IMR-90 (cell line): ENCODE measurements at regions not wholly inside any gene's neighbourhood (a gene's known extent, or its start where the extent isn't known, plus 50 kb on each side); places are given as distances from the start of the nearest gene placed in this dataset.

ENCODE experiments used
- ATAC-seq: fragments of 200-7000 bp; cut with Tn5 transposase; 2 replicates; pipeline ENCODE4 v1.9.1; 2020; ENCODE audit warnings: low read depth, mild to moderate bottlenecking, moderate library complexity
- BruUV-seq: library from RNA; stranded (reverse); fragments of 400-500 nt; replicated peaks from 2 replicates; lab custom pipeline; 2021; lab: Mats Ljungman, UMichigan
- CTCF ChIA-PET: fragments of 300-600 bp; formaldehyde crosslinking; extraction: SDS; loops from one replicate; lab custom pipeline; 2021; ENCODE audit warnings: antibody characterized with exemption; lab: Yijun Ruan, JAX
- POLR2A ChIA-PET: fragments of 300-600 bp; sonication (Branson Sonifier 250); formaldehyde crosslinking; loops from one replicate; lab custom pipeline; 2022; ENCODE audit warnings: antibody characterized with exemption; ENCODE audit not compliant: unreplicated experiment; lab: Charles Lee
- DNase-seq: peaks from one replicate; pipeline ENCODE4 v3.0.0; 2013
- H2AFZ ChIP-seq: replicated peaks from 2 replicates; pipeline ENCODE3; 2013; ENCODE audit warnings: low read length, mild to moderate bottlenecking; ENCODE audit not compliant: poor library complexity
- H2AK5ac ChIP-seq: 2 replicates; pipeline ENCODE4 v1.6.1; 2013; ENCODE audit warnings: low read depth, low read length, inconsistent platforms
- H2AK9ac ChIP-seq: replicated peaks from 2 replicates; pipeline ENCODE3; 2013; ENCODE audit warnings: mild to moderate bottlenecking, low read depth, low read length, moderate library complexity; ENCODE audit not compliant: poor library complexity
- H2BK120ac ChIP-seq: 2 replicates; pipeline ENCODE4 v1.6.1; 2013; ENCODE audit warnings: low read depth, low read length, inconsistent platforms
- H2BK15ac ChIP-seq: 3 replicates; pipeline ENCODE4 v1.6.1; 2013; ENCODE audit warnings: low read depth, low read length, inconsistent platforms
- H2BK20ac ChIP-seq: 2 replicates; pipeline ENCODE4 v1.6.1; 2013; ENCODE audit warnings: low read depth, mild to moderate bottlenecking, inconsistent platforms, low read length, moderate library complexity
- H2BK5ac ChIP-seq: 2 replicates; pipeline ENCODE4 v1.6.1; 2013; ENCODE audit warnings: mild to moderate bottlenecking, low read depth, low read length, inconsistent platforms; ENCODE audit not compliant: poor library complexity, severe bottlenecking
- H3K14ac ChIP-seq: replicated peaks from 2 replicates; pipeline ENCODE4 v1.6.1; 2013; ENCODE audit warnings: low read depth, low read length, inconsistent platforms
- H3K18ac ChIP-seq: 2 replicates; pipeline ENCODE4 v1.6.1; 2013; ENCODE audit warnings: low read depth, low read length, control low read depth
- H3K23ac ChIP-seq: 2 replicates; pipeline ENCODE4 v1.6.1; 2013; ENCODE audit warnings: low read depth, low read length, inconsistent platforms
- H3K27ac ChIP-seq: 2 replicates; pipeline ENCODE4 v1.5.1; 2013; ENCODE audit warnings: mild to moderate bottlenecking, control low read depth, low read length; ENCODE audit not compliant: insufficient read depth
- H3K27me3 ChIP-seq: 2 replicates; pipeline ENCODE4 v1.6.1; 2013; ENCODE audit warnings: low read length; ENCODE audit not compliant: control insufficient read depth, insufficient read depth
- H3K36me3 ChIP-seq: 2 replicates; pipeline ENCODE4 v1.6.1; 2013; ENCODE audit warnings: low read length, mixed read lengths; ENCODE audit not compliant: control insufficient read depth, insufficient read depth
- H3K4ac ChIP-seq: 2 replicates; pipeline ENCODE4 v1.6.1; 2013; ENCODE audit warnings: low read depth, low read length, inconsistent platforms
- H3K4me1 ChIP-seq: 2 replicates; pipeline ENCODE4 v1.6.1; 2013; ENCODE audit warnings: low read length, mixed read lengths; ENCODE audit not compliant: control insufficient read depth, insufficient read depth
- H3K4me2 ChIP-seq: 2 replicates; pipeline ENCODE4 v1.6.1; 2013; ENCODE audit warnings: low read depth, mild to moderate bottlenecking, control low read depth, low read length, moderate library complexity
- H3K4me3 ChIP-seq: 2 replicates; pipeline ENCODE4 v1.5.1; 2013; ENCODE audit warnings: low read depth, mild to moderate bottlenecking, control low read depth, low read length, moderate library complexity; ENCODE audit not compliant: insufficient read depth
- H3K56ac ChIP-seq: 2 replicates; pipeline ENCODE4 v1.6.1; 2013; ENCODE audit warnings: low read length, inconsistent platforms; ENCODE audit not compliant: insufficient read depth; ENCODE audit errors: extremely low read depth
- H3K79me1 ChIP-seq, 2 experiments: 2 replicates each; pipeline ENCODE4 v1.6.1; 2013; ENCODE audit warnings: low read length in 2 of 2, inconsistent platforms in 1 of 2, low read depth in 1 of 2
- H3K9ac ChIP-seq: 2 replicates; pipeline ENCODE4 v1.6.1; 2013; ENCODE audit warnings: low read depth, low read length, control low read depth
- H3K9me1 ChIP-seq: 2 replicates; pipeline ENCODE4 v1.6.1; 2013; ENCODE audit warnings: low read length, inconsistent platforms; ENCODE audit not compliant: insufficient read depth
- H3K9me3 ChIP-seq: 2 replicates; pipeline ENCODE4 v1.6.1; 2013; ENCODE audit warnings: low read length; ENCODE audit not compliant: control insufficient read depth, insufficient read depth
- H4K20me1 ChIP-seq: 2 replicates; pipeline ENCODE4 v1.6.1; 2013; ENCODE audit warnings: low read length, inconsistent platforms; ENCODE audit not compliant: insufficient read depth
- H4K5ac ChIP-seq: 2 replicates; pipeline ENCODE4 v1.6.1; 2013; ENCODE audit warnings: mild to moderate bottlenecking, low read depth, low read length, control low read depth
- H4K8ac ChIP-seq, 2 experiments: 2 replicates each; pipeline ENCODE4 v1.6.1; 2013; ENCODE audit warnings: low read depth in 2 of 2, low read length in 2 of 2, control low read depth in 1 of 2, inconsistent platforms in 1 of 2
- H4K91ac ChIP-seq: 2 replicates; pipeline ENCODE4 v1.6.1; 2013; ENCODE audit warnings: low read depth, low read length, inconsistent platforms; ENCODE audit not compliant: insufficient read depth
- RCOR1 ChIP-seq: IDR thresholded peaks from 2 replicates; pipeline ENCODE4 v1.6.1; 2012; ENCODE audit warnings: mild to moderate bottlenecking, low read length, improper control_type of control experiment; ENCODE audit not compliant: insufficient replicate concordance
- WGBS, 2 experiments: methylation state at CpG; one replicate each; pipeline versions ENCODE4 v1.1.5 to v1.1.7; 2013; ENCODE audit warnings: missing lambda C conversion rate in 2 of 2; ENCODE audit not compliant: insufficient read length in 1 of 2; ENCODE audit errors: extremely low coverage in 2 of 2; 5-methylcytosine and 5-hydroxymethylcytosine counted together
- dilution Hi-C: fragments of 300-500 bp; cut with HindIII; formaldehyde crosslinking; loops from one replicate; pipeline ENCODE4 v1.14.3; 2018; ENCODE audit warnings: low sequenced_read_pairs; ENCODE audit not compliant: unreplicated experiment
- in situ Hi-C: fragments of 300-500 bp; cut with MboI; formaldehyde crosslinking; loops from 3 replicates; pipeline ENCODE4 v1.14.3; 2019; ENCODE audit warnings: low sequenced_read_pairs, inconsistent platforms, mixed read lengths
- intact Hi-C: fragments of 100-400 bp; cut with micrococcal nuclease; formaldehyde crosslinking; loops from 2 replicates; pipeline ENCODE4 v1.10.0; 2022

- Histone ChIP-seq H2BK20ac (no peak overlapping the region), H3K9me3 (no peaks in the 10 kb centered on the region), H3K23ac (no peak overlapping the region), H3K79me1 (no peaks in the 10 kb centered on the region), H3K27me3 (peaks cover 1% of the 10 kb centered on the region; the same call in 1 of the 2 replicates), H3K36me3 (no peaks in the 10 kb centered on the region), H3K4me3 (no peak overlapping the region), H4K8ac (no peak overlapping the region), H2BK5ac (no peak overlapping the region), H2AK5ac (no peak overlapping the region), H4K91ac (no peak overlapping the region), H3K18ac (no peak overlapping the region), H2AFZ (no peak overlapping the region), H3K27ac (no peak overlapping the region), H3K9ac (no peak overlapping the region), H2BK15ac (no peak overlapping the region), H4K20me1 (no peaks in the 10 kb centered on the region), H3K14ac (no peak overlapping the region), H2AK9ac (no peak overlapping the region), H3K56ac (no peak overlapping the region), H2BK120ac (no peak overlapping the region), H4K5ac (no peak overlapping the region), H3K4ac (no peak overlapping the region), H3K4me2 (no peak overlapping the region), H3K9me1 (no peaks in the 10 kb centered on the region), H3K4me1 (no peaks in the 10 kb centered on the region)
- no peak for DNase-seq
- dilution Hi-C loops (no loop called here), in situ Hi-C loops (no loop called here), intact Hi-C loops (no loop called here)
- WGBS, 2 experiments: no CpG with 5 or more reads among the region's 6 CpGs
- BruUV-seq: no TSS peak
- POLR2A ChIA-PET: no interaction called here
- CTCF ChIA-PET: no interaction called here
- no peak for ATAC-seq
- TF ChIP-seq RCOR1: no peak
Measured at GRCh38 chr3:152555666-152556291, 279.2 kb upstream of the P2RY1 start.
